HG03558 (cell line): ENCODE measurements at regions not wholly inside any gene's neighbourhood (a gene's known extent, or its start where the extent isn't known, plus 50 kb on each side); places are given as distances from the start of the nearest gene placed in this dataset.
"Not testable (repeated sequence)": the region's sequence is repeated elsewhere in the genome, so short reads cannot be mapped to it uniquely, and the experiment has no call there.

Experiments used
- ATAC-seq: cut with Tn5 transposase; IDR thresholded peaks from one replicate; pipeline ENCODE4 v1.9.1; 2021; ENCODE audit warnings: moderate number of reproducible peaks; ENCODE audit not compliant: unreplicated experiment; ENCODE audit errors: extremely low read depth

DNA sequence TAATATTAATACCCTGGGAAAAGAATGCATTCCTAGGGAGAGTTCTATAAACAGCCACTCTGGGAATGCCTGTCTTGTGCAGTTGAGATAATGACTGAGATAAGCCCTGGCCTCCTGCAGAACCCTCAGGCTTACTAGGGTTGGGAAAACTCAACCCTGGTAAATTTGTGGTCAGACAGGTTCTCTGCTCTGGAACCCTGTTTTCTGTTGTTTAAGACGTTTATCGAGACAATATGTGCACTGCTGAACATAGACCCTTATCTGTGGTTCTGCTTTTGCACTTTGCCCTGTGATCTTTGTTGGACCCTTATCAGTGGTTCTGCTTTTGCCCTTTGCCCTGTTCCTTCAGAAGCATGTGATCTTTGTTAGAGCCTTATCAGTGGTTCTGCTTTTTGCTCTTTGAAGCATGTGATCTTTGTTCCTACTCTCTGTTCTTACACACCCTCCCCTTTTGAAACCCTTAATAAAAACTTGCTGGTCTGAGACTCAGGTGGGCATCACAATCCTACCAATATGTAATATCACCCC is 2754.0 kb downstream of the PCDH9 start:
- not testable (repeated sequence) for ATAC-seq

DNA sequence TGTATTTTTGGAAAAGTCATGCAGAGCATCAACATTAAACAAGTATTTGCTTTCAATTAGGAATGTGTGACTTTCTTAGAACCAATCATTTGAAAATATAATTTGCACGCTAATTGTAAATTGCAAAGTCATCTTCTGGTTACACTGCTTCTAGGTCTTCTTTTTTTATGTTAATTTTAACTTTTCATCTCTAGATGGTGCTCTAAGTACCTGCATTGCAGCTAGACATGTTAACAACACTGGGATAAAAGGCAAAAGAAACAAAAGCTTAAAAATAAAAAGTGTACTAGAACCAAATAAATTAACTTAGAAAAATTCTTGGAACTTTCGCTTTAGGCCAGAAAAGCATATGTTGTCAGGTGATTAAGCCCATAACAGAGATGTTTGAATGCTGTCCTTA is 2758.2 kb downstream of the PCDH9 start:
- ATAC-seq: no peak

DNA sequence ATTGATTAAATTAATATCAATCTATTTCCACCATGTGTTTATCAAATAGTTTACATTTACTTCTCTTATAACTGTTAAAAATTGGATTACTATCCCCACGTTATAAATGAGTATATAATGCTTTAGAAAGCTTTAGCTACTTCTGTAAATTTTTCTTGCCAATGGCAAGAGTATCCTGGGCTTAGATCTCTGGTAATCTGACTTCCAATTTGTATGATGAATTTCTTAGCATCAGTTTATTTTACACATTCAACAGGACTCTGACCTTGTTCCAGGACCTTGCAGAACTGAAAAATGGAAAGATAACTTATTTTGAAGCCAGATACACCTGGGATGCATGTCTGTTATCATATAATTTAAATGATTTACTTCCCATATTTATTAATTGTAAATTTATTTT is 2759.4 kb downstream of the PCDH9 start:
- ATAC-seq: no peak

DNA sequence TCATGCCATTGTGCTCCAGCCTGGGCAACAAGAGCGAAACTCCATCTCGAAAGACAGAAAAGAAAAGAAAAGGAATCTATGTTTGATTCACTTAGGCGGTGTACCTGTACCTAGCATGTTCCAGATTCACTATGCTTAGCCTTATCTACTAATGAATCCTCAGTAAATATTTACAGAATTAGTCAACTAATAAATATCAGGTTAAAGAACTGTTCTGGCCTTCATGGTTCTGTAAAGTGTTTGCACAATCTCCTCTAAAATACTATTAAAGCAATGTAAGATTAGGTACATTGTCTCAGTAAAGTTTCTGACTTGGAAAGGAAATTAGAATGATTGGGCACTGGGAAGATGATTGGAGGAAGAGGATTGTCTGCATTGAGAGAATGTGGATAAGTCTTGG is 2770.4 kb downstream of the PCDH9 start:
- ATAC-seq: no peak

DNA sequence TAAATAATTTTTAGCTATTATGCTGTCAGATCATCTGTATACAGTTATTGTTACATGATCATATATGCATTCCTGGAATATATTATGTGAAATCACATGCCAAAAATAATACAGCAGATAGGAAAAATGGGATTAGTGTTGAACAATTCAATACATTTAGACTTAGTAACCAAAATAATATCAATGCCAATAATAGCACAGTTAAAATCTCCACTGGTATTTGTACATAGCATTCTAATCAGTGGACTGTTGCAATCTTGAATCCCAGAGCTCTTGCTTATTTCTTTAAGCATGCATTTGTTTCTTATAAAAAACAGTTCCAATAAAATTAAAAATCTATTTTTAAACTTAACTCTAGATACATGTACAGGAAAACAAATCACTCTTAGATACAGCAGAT is 2772.2 kb downstream of the PCDH9 start:
- ATAC-seq: no peak

DNA sequence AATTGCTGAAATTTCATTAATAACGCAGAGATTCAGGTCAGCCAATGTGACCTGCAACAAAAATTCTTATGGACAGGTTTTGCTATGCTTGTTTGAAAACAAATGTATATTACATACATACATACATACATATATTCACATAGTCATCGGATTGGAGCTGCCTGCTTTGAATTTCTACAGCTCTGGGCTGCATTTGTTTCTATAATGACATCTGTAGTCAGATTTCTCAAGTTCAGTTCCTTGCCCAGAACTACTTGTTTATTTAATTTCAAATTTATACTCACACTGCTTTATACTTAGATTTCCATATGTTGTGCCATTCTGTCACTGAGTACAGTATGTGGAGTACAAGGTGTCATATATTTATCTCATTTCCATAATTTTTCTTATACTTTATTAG is 2775.0 kb downstream of the PCDH9 start:
- ATAC-seq: no peak

DNA sequence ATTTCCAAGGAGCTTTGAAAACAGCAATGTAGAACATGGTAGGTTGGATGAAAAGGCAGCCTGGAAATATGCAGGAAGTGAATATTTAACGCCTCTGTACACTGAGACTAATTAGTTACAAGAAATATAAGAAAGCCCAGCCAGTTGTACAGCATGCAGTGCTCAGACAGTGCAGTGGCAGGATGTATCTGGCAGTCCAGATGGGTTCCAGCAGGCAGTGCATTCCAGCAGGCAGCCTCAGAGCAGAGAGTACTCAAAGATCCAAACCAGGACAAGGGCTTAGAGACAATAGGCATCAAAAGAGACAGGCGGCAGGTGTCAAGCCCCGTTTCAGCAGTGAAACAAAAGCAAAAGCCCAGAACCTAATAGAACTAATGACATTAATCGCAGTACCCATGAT is 2776.3 kb downstream of the PCDH9 start:
- no peak for ATAC-seq

DNA sequence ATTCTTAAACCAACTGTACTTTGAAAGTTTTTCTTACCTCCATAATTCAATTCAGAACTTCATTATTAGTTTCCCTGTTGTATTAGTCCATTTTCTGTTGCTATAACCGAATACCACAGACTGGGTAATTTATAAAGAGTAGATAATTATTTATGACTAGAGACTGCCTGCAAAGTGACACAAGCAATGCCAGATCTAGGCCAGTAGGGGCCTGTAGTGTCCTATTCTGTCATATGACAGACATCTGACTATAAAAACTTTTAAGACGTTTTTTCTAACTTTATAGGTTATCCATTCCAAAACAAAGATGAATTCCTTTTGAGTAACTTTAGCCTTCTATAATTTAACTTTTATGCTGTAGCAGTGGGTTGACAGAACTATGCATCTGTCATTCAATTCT is 2783.8 kb downstream of the PCDH9 start:
- ATAC-seq: no peak

DNA sequence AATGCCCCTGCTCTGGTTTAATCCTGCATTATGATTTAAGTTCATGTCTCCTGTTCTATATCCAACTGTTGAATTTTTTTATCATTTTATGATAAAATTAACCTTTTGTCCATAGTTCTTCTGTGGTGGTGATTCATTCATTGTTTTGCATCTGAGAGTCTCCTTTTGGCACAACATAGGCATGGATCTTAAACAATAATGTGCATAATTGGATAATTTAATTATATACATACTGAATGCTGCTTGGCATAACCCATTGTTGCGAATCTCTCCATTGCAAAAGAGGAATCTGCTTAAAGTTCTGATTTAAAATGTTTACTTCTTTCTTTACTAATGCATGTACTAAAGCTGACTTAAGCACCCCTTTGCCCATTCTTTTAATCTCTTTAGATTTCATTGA is 2788.4 kb downstream of the PCDH9 start:
- ATAC-seq: no peak

DNA sequence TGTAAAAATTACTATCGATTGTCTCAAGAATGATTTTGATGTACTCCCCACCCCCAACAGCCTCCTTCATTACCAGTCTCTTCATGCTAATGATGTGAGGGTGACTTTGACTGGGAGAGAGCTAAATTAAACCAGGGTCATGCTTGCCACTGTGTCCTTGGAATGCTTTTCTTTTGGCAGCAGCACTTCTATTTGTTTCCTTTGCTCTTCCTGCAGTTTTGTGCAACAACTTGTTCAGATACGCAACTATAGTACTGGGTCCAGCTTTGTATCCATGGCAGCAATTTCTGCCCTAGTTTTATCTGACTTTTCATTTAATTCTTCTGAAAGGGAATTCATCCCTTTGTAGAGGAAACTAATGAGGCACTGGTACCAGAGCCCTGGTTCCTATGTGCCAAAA is 2792.1 kb downstream of the PCDH9 start:
- no peak for ATAC-seq

DNA sequence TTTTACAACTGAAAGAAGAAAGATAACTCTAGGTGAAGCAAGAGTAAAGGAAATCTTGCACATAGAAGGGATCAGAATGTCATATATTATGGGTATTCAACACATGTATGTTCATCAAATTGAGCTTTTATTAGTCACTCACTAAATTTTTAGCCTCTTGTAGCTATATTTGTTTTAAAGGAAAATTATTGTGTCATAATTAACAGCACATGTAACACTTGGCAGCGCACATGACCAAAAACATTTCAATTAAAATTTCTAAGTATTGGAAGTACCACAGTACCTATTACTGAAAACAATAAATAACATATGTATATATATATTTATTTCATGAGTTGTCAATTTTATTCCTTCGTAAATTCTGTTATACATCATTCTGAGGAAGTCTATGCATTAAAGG is 2800.4 kb downstream of the PCDH9 start:
- ATAC-seq: no peak

DNA sequence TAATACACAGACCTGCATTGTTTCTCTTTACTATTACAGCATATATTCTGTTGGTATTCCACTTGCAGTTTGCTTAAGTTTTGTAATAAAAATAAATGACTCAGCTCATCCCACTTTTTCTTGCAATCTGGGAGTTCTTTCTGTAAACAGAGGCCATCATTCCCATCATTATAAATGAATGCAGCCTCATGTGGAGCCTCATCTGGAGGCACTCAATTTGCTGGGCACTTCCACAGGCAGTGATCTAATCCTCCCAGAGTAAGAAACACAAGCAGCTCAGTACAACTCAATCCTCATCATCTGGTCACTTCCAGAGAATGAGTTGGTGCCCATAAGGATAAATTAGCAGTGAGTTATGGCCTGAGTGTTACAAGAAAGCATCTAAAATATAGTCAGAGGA is 2801.9 kb downstream of the PCDH9 start:
- ATAC-seq: no peak

DNA sequence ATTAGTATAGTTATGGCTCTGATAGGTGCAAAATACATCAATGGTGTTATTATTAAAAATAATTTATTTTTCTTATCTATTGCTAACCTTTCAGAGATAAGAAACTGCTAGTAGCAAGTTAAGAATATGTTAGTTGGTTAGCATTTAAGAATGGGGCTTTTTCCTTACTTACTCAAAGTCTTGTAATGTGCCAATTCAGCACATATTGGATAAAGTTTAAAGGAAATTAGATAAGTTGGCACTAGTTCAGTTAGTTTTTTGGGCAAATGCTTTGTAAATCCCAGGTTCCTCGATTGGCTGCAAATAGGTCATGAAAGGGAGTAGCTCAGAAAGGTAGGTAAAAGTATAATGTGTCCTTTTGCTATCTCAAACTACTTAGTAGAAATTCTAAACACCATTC is 2806.7 kb downstream of the PCDH9 start:
- no peak for ATAC-seq

DNA sequence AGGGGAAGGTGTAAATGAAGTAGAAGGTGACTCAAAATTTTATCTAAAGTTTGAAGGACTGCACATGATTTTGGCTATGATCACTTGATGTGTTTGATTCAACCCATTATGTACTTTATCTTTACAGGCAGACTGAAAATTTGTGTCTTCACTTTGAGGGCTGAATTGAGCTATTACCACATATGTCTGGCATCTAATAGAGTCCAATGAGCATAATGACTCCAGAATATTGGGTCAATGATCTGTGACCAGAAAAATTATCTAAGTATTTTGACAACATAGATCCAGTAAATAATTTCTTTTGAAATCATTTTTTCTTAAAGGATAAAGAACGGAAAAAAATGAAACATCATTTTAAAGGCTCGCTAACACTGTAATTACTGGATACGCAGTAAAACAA is 2810.0 kb downstream of the PCDH9 start:
- no peak for ATAC-seq

DNA sequence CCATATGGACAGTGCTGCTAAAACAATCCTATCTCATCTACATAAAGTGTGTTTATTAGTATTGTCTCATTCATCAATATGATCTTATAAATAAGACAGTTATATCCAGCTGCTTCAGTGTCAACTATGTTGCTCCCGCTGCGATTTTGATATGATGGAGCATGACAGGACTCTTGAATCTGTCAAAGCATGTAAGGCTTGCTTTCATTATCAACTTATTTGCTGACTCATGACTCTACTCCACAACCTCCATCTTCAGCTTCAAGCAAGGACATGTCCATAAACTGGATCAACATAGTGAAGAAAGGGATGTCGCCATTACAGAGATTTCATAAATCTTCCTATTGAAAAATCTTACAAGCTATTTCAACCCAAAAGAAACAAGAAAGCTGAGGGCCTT is 2812.6 kb downstream of the PCDH9 start:
- ATAC-seq: no peak

DNA sequence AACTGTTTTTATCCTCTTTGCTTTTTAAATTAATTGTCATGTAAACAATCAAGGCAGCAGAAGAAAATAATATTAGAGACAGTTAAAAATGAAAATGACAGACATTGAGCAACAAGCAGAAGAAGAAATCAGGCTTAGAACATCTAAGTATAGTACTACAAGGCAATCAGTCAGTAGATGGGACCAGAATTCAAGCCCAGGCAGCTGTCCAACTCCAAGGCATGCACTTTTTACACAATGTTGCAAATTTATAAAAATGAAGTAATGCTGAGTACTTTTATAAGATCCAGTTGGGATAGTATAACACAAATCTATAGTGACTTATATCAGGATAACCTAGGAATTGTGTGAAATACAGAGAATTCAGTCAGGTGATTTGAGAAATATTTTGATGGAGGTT is 2815.8 kb downstream of the PCDH9 start:
- ATAC-seq: no peak

DNA sequence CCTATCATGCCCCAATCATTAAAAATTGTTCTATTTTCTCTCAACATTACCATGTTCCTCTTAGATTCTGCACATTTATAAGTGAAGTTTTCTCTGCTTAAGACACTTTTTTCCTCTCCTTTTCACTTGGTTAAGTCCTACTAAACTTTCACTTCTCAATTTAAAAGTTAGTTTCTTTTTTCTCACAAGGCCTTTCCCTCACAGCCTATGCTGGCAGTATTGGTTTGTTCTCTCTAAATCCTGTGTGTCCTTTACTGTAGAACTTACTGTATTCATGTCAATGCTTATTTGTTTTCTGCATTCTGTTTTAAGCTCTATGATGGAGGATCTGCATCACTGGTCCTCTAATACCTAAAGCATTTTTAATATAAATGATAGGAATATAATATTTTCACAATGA is 2816.6 kb downstream of the PCDH9 start:
- ATAC-seq: no peak

DNA sequence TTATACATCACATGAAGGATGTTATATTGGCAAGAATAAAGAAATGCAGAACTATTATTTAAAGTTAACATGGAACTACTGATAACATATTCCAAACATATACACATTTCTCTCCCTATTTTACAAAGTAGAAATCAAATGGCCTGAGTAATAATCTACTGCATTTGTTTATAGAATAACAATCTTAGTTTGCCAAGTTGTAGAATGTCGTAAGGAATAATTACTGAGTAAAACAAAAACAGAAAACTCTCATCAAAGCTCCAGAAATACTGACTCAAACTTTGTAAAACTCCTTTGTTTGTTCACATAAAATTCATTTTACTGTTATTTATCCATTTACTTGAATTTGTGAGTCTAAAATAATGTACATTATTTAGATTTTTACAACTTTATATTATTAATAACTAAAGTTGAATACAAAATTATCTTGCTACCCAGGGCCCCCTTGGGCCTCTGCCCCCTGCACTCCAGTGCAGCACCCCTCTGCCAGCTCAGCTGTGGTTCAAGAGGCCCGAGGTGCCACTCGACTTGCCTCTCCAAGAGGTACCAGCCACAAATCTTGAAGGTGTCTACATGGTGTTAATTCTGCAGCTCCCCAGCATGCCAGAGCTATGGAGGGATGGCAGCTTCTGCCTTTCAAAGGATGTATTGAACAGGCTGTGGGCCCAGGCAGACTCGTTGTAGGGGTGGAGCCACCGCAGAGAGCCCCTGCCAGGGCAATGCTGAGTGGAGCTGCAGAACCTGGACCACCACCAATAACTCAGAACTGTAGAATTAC is 2819.7 kb downstream of the PCDH9 start:
- ATAC-seq: no peak

DNA sequence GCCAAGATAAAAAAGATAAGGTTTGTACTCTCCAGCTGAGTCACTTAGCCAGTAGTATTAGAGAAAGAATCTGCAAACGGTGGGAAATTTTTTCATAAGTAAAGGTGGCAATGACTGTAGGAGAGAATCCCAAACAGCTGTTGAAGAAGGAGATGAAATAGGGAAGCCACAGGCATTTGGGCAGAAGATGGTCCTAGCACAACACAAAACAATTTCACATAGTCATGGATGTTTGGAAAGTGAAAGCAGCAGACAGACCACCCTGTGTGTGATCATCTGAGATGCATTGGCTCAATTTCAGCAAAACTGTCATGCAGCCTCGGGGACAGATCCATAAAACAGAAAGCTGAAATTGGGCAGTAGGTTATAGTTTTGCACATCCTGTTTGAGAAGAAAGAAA is 2832.4 kb downstream of the PCDH9 start:
- ATAC-seq: no peak

DNA sequence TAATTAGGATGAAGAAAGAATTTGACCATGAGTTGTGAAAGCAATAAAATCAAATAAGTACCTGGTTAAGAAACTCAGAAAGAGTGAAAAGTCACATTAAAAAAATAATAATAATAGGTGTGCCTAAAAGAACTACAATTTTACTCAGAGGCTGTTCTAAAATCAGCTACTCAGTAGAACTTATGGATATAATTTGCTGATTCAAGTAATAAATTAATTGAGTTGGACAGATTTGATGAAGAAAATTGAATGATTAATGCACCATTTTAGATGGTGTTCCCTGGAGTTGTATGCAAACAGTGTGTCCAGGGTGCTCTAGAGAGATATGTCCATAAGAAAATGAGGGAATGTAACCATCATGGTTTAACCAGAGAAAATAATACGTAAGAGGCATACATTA is 2852.5 kb downstream of the PCDH9 start:
- no peak for ATAC-seq

DNA sequence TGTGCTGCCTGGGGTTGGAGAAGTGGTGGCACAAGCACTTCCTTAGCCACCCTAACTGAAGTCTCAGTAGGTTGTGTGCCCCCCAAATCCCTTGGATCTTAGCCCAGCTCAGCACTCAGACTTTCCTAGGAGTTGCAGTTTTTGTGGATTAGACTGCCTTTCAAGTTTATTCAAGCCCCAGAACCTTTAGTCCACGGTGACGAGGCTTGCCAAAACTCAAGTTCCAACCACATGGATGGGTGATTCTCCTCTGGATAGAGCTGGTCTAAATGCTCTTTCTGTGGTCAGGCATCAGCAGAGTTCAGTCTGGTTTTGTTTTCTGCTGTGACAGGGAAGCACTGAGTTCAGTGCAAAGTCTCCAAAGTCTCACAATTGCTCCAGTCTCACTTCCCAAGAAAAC is 2858.7 kb downstream of the PCDH9 start:
- ATAC-seq: no peak

DNA sequence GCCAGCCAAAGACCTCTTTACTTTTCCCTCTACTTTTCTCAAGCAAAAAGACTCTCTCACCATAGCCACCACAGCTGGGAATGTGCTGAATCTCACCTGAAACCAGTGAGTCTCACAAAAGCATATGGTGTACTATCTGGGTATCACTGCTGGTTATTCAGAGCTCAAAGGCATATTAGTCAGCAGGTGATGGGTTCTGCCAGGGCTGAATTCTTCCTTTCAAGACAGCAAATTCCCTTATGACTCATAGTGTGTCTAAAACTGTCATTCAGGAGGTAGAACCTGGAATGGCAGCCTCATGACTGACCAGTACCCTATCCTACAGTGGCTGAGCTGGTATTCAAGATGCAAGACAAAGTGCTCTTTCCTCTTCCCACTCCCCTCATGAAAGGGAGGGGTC is 2859.1 kb downstream of the PCDH9 start:
- ATAC-seq: no peak
